ENCODE measurements at regions not wholly inside any gene's neighbourhood (a gene's known extent, or its start where the extent isn't known, plus 50 kb on each side); places are given as distances from the start of the nearest gene placed in this dataset.

DNA sequence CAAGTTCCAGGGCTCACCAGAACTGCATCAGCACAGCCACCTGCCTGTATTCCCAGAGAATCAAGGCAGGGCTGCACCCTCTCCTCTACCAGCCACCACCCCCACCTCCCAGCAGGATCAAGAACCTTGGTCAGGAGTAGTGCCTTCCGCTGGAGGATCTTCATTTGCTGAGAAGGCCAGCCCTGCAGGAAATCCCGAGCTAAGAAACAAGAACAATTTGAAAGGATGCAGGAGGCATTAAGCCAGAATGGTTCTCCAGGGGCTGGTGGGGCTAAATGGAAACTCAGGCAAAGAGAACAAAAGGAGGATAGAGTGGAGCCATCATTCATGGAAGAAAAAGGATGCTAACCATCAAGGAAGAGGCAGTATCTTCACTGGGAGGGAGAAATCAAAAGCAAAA is 147.3 kb upstream of the SLC14A2 start:
- CTCF ChIA-PET: no interaction called here
- POLR2A ChIA-PET: no interaction called here
- Mint-ChIP-seq H3K4me1 (no peaks in the 10 kb centered on the region), H3K27me3 (peaks cover 5% of the 10 kb centered on the region), H3K9me3 (no peaks in the 10 kb centered on the region), H3K4me3 (no peak overlapping the region), H3K36me3 (ENCODE audit: low read depth) (no peaks in the 10 kb centered on the region), H3K27ac (no peak overlapping the region)
- ATAC-seq (ENCODE audit: low read depth) (no peak), DNase-seq (no peak)
- TF ChIP-seq, protein P1, sequence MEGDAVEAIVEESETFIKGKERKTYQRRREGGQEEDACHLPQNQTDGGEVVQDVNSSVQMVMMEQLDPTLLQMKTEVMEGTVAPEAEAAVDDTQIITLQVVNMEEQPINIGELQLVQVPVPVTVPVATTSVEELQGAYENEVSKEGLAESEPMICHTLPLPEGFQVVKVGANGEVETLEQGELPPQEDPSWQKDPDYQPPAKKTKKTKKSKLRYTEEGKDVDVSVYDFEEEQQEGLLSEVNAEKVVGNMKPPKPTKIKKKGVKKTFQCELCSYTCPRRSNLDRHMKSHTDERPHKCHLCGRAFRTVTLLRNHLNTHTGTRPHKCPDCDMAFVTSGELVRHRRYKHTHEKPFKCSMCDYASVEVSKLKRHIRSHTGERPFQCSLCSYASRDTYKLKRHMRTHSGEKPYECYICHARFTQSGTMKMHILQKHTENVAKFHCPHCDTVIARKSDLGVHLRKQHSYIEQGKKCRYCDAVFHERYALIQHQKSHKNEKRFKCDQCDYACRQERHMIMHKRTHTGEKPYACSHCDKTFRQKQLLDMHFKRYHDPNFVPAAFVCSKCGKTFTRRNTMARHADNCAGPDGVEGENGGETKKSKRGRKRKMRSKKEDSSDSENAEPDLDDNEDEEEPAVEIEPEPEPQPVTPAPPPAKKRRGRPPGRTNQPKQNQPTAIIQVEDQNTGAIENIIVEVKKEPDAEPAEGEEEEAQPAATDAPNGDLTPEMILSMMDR (IDR thresholded peaks at IDR 0.05): no peak
- intact Hi-C loops (cut with micrococcal nuclease): no loop called here

DNA sequence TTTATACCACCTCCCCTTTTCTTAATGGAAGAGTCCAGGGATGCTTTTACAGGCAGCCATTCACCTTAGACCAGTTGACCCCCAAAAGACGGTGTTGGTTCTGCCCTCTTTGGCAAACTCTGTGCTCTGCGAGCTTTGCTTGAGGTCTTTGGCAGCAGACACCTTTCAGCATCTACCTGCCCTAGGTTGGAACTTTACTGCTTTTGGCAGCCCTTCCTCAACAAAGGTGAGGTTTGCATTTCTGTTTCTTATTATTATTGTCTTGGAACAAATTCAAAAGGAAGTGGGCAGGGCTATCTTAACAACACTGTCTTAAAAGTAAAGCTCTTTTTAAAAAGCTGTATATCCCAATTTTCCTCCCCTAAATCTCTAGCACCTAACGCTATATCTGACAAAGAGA is 136.4 kb upstream of the SLC14A2 start:
- no peaks in the 10 kb centered on the region for H3K4me1 Mint-ChIP-seq
- no peak overlapping the region for H3K27ac Mint-ChIP-seq
- ATAC-seq (ENCODE audit: low read depth): no peak
- POLR2A ChIA-PET: no interaction called here
- TF ChIP-seq, protein P1 (IDR thresholded peaks at IDR 0.05): no peak
- no peaks in the 10 kb centered on the region for H3K36me3 Mint-ChIP-seq (ENCODE audit: low read depth)
- no peaks in the 10 kb centered on the region for H3K9me3 Mint-ChIP-seq
- no peak for DNase-seq
- CTCF ChIA-PET: no interaction called here
- intact Hi-C loops (cut with micrococcal nuclease): no loop called here
- H3K27me3 Mint-ChIP-seq: peaks cover 28% of the 10 kb centered on the region
- no peak overlapping the region for H3K4me3 Mint-ChIP-seq

DNA sequence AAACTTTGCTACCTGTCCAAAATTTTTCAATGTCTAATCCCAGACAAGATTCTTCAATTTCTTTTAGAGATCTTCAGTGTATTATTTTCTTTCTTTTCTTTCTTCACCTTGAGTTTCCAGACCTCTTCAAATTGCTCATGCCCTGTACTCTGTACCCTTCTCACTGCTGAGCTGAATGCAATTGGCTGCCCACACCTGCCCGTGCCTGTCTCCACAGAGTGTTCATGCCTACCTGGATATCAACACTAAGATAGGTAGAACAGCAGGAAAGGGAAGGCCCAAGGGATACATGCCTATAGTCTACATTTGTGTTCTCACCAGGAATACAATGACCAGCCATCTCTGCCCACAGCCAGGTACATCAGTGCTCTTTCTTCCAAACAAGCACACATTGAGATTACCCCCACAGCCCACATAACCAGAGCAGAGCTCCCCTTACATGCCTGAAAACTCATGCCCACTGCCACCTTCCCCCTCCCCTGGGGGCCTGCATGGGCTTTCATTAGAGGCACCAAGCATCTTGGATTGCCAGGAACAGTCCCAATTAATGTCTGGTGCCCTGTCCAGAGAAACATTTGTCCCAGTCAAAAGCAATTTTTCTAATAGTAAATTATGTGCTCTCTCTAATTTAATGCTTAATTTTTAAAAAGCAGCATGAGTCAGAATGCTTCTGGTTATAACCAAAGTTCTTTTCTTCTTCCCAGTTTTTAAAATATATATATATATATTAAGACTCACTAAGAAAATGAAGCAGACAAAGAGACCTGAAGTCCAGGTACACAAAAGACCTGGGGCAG is 134.9 kb upstream of the SLC14A2 start:
- ChIA-PET CTCF (no interaction called here), POLR2A (no interaction called here)
- TF ChIP-seq, protein P1 (IDR thresholded peaks at IDR 0.05): no peak
- Mint-ChIP-seq H3K27ac (no peak overlapping the region), H3K27me3 (peaks cover 19% of the 10 kb centered on the region), H3K4me3 (no peak overlapping the region), H3K36me3 (ENCODE audit: low read depth) (no peaks in the 10 kb centered on the region), H3K4me1 (no peaks in the 10 kb centered on the region), H3K9me3 (no peaks in the 10 kb centered on the region)
- DNase-seq (no peak), ATAC-seq (ENCODE audit: low read depth) (no peak)
- intact Hi-C loops (cut with micrococcal nuclease): no loop called here

DNA sequence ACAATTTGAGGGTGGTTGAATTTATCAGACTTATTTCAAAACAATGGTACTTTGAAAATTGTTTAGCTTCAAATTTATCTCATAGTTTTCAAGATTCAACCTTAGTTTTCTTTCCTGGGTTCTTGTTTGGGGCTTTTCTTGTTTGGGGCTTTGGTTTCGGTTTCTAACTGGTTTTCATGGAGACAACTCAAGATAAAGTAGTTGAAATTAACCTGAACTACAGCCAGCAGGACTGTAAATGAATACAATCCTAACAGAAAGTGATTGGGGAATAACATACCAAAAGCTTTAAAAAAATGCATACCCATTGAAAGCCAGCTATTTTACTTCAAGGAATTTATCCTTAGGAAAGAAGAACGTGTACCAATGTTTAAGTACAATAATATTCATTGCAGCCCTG is 133.5 kb upstream of the SLC14A2 start:
- Mint-ChIP-seq H3K4me1 (no peaks in the 10 kb centered on the region), H3K27ac (no peak overlapping the region), H3K9me3 (no peaks in the 10 kb centered on the region), H3K36me3 (ENCODE audit: low read depth) (no peaks in the 10 kb centered on the region), H3K27me3 (peaks cover 12% of the 10 kb centered on the region), H3K4me3 (no peak overlapping the region)
- intact Hi-C loops (cut with micrococcal nuclease): no loop called here
- DNase-seq (no peak), ATAC-seq (ENCODE audit: low read depth) (no peak)
- ChIA-PET CTCF (no interaction called here), POLR2A (no interaction called here)
- TF ChIP-seq, protein P1 (IDR thresholded peaks at IDR 0.05): no peak

DNA sequence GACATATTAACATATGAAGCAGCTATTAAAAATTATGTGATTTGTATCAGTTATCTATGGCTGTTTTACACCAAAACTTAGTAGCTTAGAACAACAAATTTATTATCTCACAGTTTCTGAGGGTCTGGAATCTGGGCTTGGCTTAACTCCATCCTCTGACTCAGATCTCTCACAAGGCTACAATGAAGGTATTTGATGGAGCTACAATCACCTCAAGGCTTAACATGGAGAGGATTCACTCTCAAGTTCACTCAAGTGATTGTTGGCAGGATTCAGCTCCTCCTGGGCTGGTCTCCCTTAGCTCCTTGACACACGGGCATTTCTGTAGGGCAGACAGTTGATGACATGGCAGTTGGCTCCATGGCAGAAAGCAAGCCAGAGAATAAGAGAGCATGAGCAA is 133.0 kb upstream of the SLC14A2 start:
- Mint-ChIP-seq H3K9me3 (no peaks in the 10 kb centered on the region), H3K27me3 (peaks cover 10% of the 10 kb centered on the region), H3K36me3 (ENCODE audit: low read depth) (no peaks in the 10 kb centered on the region), H3K27ac (no peak overlapping the region), H3K4me1 (no peaks in the 10 kb centered on the region), H3K4me3 (no peak overlapping the region)
- TF ChIP-seq, protein P1 (IDR thresholded peaks at IDR 0.05): no peak
- POLR2A ChIA-PET: no interaction called here
- CTCF ChIA-PET: no interaction called here
- DNase-seq (no peak), ATAC-seq (ENCODE audit: low read depth) (no peak)
- intact Hi-C loops (cut with micrococcal nuclease): no loop called here
